HEK293 (cell line): ENCODE measurements at regions not wholly inside any gene's neighbourhood (a gene's known extent, or its start where the extent isn't known, plus 50 kb on each side); places are given as distances from the start of the nearest gene placed in this dataset.

Experiments used
- CTCF ChIA-PET: fragments of 350-600 bp; formaldehyde crosslinking; extraction: SDS; loops from one replicate; lab custom pipeline; 2021; ENCODE audit warnings: antibody characterized with exemption; lab: Yijun Ruan, JAX
- POLR2A ChIA-PET: fragments of 300-600 bp; formaldehyde crosslinking; extraction: SDS; loops from one replicate; lab custom pipeline; 2020; ENCODE audit warnings: antibody characterized with exemption, inconsistent platforms; lab: Yijun Ruan, JAX
- H3K27ac ChIP-seq: fragments of 200-500 bp; sonication (Bioruptor generic); 2 replicates; pipeline ENCODE4 v1.5.1; 2014; ENCODE audit warnings: low read depth, low read length, control low read depth, inconsistent platforms; ENCODE audit errors: extremely low read depth
- H3K36me3 ChIP-seq, 2 experiments: fragments of 200-500 bp in 1 of 2; sonication (Bioruptor generic) in 1 of 2; 1 replicate in 1 of 2; 2 replicates in 1 of 2; pipeline ENCODE4 v1.5.1; 2014 to 2017; ENCODE audit warnings: inconsistent platforms in 2 of 2, low read length in 2 of 2; ENCODE audit not compliant: control insufficient read depth in 2 of 2, insufficient read depth in 1 of 2
- H3K4me1 ChIP-seq: fragments of 200-500 bp; sonication (Bioruptor generic); 2 replicates; pipeline ENCODE4 v1.5.1; 2014; ENCODE audit warnings: mild to moderate bottlenecking, low read length, inconsistent platforms; ENCODE audit not compliant: control insufficient read depth, insufficient read depth
- H3K4me3 ChIP-seq: 2 replicates; pipeline ENCODE4 v1.5.1; 2011; ENCODE audit warnings: low read depth, mild to moderate bottlenecking, control low read depth, low read length, moderate library complexity
- H3K9me3 ChIP-seq: fragments of 200-500 bp; sonication (Bioruptor generic); 2 replicates; pipeline ENCODE4 v1.5.1; 2014; ENCODE audit warnings: low read depth, low read length, inconsistent platforms; ENCODE audit not compliant: control insufficient read depth, insufficient read depth
- BCL11B ChIP-seq: fragments of 450-650 bp; formaldehyde crosslinking; IDR thresholded peaks from 2 replicates; pipeline ENCODE4 v1.5.1; 2016; ENCODE audit warnings: low read depth, missing biosample characterization, missing genetic modification characterization
- ELK4 ChIP-seq: IDR thresholded peaks from 2 replicates; pipeline ENCODE4 v1.6.1; 2011; ENCODE audit warnings: mild to moderate bottlenecking, low read depth, low read length, borderline replicate concordance
- GFI1B ChIP-seq: fragments of 450-650 bp; formaldehyde crosslinking; IDR thresholded peaks from 2 replicates; pipeline ENCODE4 v1.5.1; 2016; ENCODE audit warnings: missing biosample characterization, missing genetic modification characterization
- GLIS1 ChIP-seq: fragments of 450-650 bp; formaldehyde crosslinking; IDR thresholded peaks from 2 replicates; pipeline ENCODE4 v1.5.1; 2016; ENCODE audit warnings: missing biosample characterization, missing genetic modification characterization
- GLIS2 ChIP-seq: fragments of 450-650 bp; formaldehyde crosslinking; IDR thresholded peaks from 2 replicates; pipeline ENCODE4 v1.5.1; 2016; ENCODE audit warnings: missing biosample characterization, missing genetic modification characterization
- HOXC10 ChIP-seq: sonication (generic); formaldehyde crosslinking; IDR thresholded peaks from 2 replicates; pipeline ENCODE4 v1.8.1; 2023; ENCODE audit warnings: mild to moderate bottlenecking, missing genetic modification reagents
- KLF1 ChIP-seq: fragments of 450-650 bp; formaldehyde crosslinking; IDR thresholded peaks from 2 replicates; pipeline ENCODE4 v1.5.1; 2016; ENCODE audit warnings: missing biosample characterization, missing genetic modification characterization
- KLF7 ChIP-seq: fragments of 450-650 bp; formaldehyde crosslinking; IDR thresholded peaks from 2 replicates; pipeline ENCODE4 v1.5.1; 2016; ENCODE audit warnings: missing biosample characterization, missing genetic modification characterization, borderline replicate concordance
- OSR2 ChIP-seq: fragments of 450-650 bp; formaldehyde crosslinking; IDR thresholded peaks from 2 replicates; pipeline ENCODE4 v1.5.1; 2016; ENCODE audit warnings: missing biosample characterization, missing genetic modification characterization
- SCRT1 ChIP-seq: fragments of 450-650 bp; formaldehyde crosslinking; IDR thresholded peaks from 2 replicates; pipeline ENCODE4 v1.5.1; 2016; ENCODE audit warnings: missing biosample characterization, missing genetic modification characterization, borderline replicate concordance
- SETDB1 ChIP-seq: IDR thresholded peaks from one replicate; pipeline ENCODE4 v1.6.1; 2017; ENCODE audit warnings: mild to moderate bottlenecking, low read length, moderate library complexity, mixed read lengths; ENCODE audit not compliant: insufficient read length
- TRIM28 ChIP-seq: IDR thresholded peaks from 2 replicates; pipeline ENCODE4 v1.6.1; 2011; ENCODE audit warnings: low read length, control low read depth, borderline replicate concordance
- ZBTB26 ChIP-seq: fragments of 450-650 bp; formaldehyde crosslinking; optimal IDR thresholded peaks from 2 replicates; pipeline ENCODE3; 2016; ENCODE audit warnings: missing biosample characterization, mild to moderate bottlenecking, missing genetic modification characterization
- ZFHX2 ChIP-seq: fragments of 450-650 bp; formaldehyde crosslinking; conservative IDR thresholded peaks from 2 replicates; pipeline ENCODE4 v1.5.1; 2016; ENCODE audit warnings: missing biosample characterization, missing genetic modification characterization
- ZFP3 ChIP-seq: fragments of 450-650 bp; formaldehyde crosslinking; IDR thresholded peaks from 2 replicates; pipeline ENCODE4 v1.5.1; 2016; ENCODE audit warnings: low read depth, missing biosample characterization, missing genetic modification characterization
- ZFP69B ChIP-seq: fragments of 450-650 bp; formaldehyde crosslinking; IDR thresholded peaks from 2 replicates; pipeline ENCODE4 v1.5.1; 2016; ENCODE audit warnings: missing biosample characterization, missing genetic modification characterization
- ZNF16 ChIP-seq: fragments of 450-650 bp; formaldehyde crosslinking; IDR thresholded peaks from 2 replicates; pipeline ENCODE4 v1.5.1; 2016; ENCODE audit warnings: low read depth, missing biosample characterization, missing genetic modification characterization
- ZNF280C ChIP-seq: fragments of 450-650 bp; formaldehyde crosslinking; IDR thresholded peaks from 2 replicates; pipeline ENCODE4 v1.5.1; 2016; ENCODE audit warnings: missing biosample characterization, missing genetic modification characterization
- ZNF311 ChIP-seq: fragments of 450-650 bp; formaldehyde crosslinking; IDR thresholded peaks from 2 replicates; pipeline ENCODE4 v1.5.1; 2017; ENCODE audit warnings: missing biosample characterization, missing genetic modification characterization, borderline replicate concordance
- ZNF416 ChIP-seq: fragments of 450-650 bp; formaldehyde crosslinking; IDR thresholded peaks from 2 replicates; pipeline ENCODE4 v1.5.1; 2016; ENCODE audit warnings: missing biosample characterization, missing genetic modification characterization
- ZNF449 ChIP-seq: fragments of 450-650 bp; formaldehyde crosslinking; IDR thresholded peaks from 2 replicates; pipeline ENCODE4 v1.5.1; 2017; ENCODE audit warnings: missing biosample characterization, mild to moderate bottlenecking, missing genetic modification characterization, moderate library complexity
- ZNF544 ChIP-seq: fragments of 450-650 bp; formaldehyde crosslinking; IDR thresholded peaks from 2 replicates; pipeline ENCODE4 v1.5.0; 2017; ENCODE audit warnings: missing biosample characterization, missing genetic modification characterization
- ZNF585B ChIP-seq: fragments of 450-650 bp; formaldehyde crosslinking; IDR thresholded peaks from 2 replicates; pipeline ENCODE4 v1.5.1; 2016; ENCODE audit warnings: missing biosample characterization, missing genetic modification characterization
- ZNF596 ChIP-seq: fragments of 450-650 bp; IDR thresholded peaks from 2 replicates; pipeline ENCODE4 v1.5.0; 2018; ENCODE audit warnings: missing biosample characterization, mild to moderate bottlenecking, missing genetic modification characterization, moderate library complexity
- ZNF624 ChIP-seq: fragments of 450-650 bp; formaldehyde crosslinking; IDR thresholded peaks from 2 replicates; pipeline ENCODE4 v1.5.1; 2017; ENCODE audit warnings: missing biosample characterization, missing genetic modification characterization
- ZNF692 ChIP-seq: fragments of 450-650 bp; formaldehyde crosslinking; IDR thresholded peaks from 2 replicates; pipeline ENCODE4 v1.5.1; 2016; ENCODE audit warnings: missing biosample characterization, missing genetic modification characterization
- ZNF704 ChIP-seq: fragments of 450-650 bp; formaldehyde crosslinking; IDR thresholded peaks from 2 replicates; pipeline ENCODE4 v1.5.1; 2016; ENCODE audit warnings: missing biosample characterization, missing genetic modification characterization
- ZNF777 ChIP-seq: fragments of 450-650 bp; formaldehyde crosslinking; IDR thresholded peaks from 2 replicates; pipeline ENCODE4 v1.5.1; 2017; ENCODE audit warnings: missing biosample characterization, missing genetic modification characterization, borderline replicate concordance
- ZNF785 ChIP-seq: fragments of 450-650 bp; formaldehyde crosslinking; IDR thresholded peaks from 2 replicates; pipeline ENCODE4 v1.5.1; 2016; ENCODE audit warnings: missing biosample characterization, missing genetic modification characterization
- ZSCAN16 ChIP-seq: fragments of 450-650 bp; formaldehyde crosslinking; IDR thresholded peaks from 2 replicates; pipeline ENCODE4 v1.5.1; 2016; ENCODE audit warnings: missing biosample characterization, missing genetic modification characterization

- H3K9me3 ChIP-seq: no peaks in the 10 kb centered on the region
- H3K27ac ChIP-seq: no peak overlapping the region
- ChIA-PET CTCF (no interaction called here), POLR2A (no interaction called here)
- no peak overlapping the region for H3K4me3 ChIP-seq
- no peaks in the 10 kb centered on the region for H3K36me3 ChIP-seq
- TF ChIP-seq ZNF311 (tag by site-specific recombination) (no peak), GFI1B (tag by site-specific recombination) (no peak), ZFP3 (no peak), KLF1 (tag by site-specific recombination) (no peak), ZNF596 (tag by site-specific recombination) (no peak), ZNF624 (tag by site-specific recombination) (no peak), HOXC10 (CRISPR knock-in tag) (no peak), ZNF449 (tag by site-specific recombination) (no peak), OSR2 (tag by site-specific recombination) (no peak), ZNF16 (tag by site-specific recombination) (no peak), ZNF416 (no peak), TRIM28 (no peak), ZNF692 (tag by site-specific recombination) (no peak), ZNF777 (tag by site-specific recombination) (no peak), ZNF704 (no peak), ZNF544 (no peak), SCRT1 (no peak), ZBTB26 (tag by site-specific recombination) (no peak)
- H3K4me1 ChIP-seq: no peaks in the 10 kb centered on the region
These were observed 57.9 kb upstream of the EPAS1 start for GRCh38 chr2:46239175-46239846.

GRCh38 chr2:46239847-46240181, 57.4 kb upstream of the EPAS1 start:
- H3K4me1 ChIP-seq: no peaks in the 10 kb centered on the region
- ChIA-PET CTCF (no interaction called here), POLR2A (no interaction called here)
- H3K27ac ChIP-seq: no peak overlapping the region
- no peak overlapping the region for H3K4me3 ChIP-seq
- no peaks in the 10 kb centered on the region for H3K36me3 ChIP-seq
- H3K9me3 ChIP-seq: no peaks in the 10 kb centered on the region
- TF ChIP-seq ZFHX2 (tag by site-specific recombination) (no peak), ZNF585B (tag by site-specific recombination) (no peak), ZSCAN16 (tag by site-specific recombination) (no peak), ZFP69B (tag by site-specific recombination) (no peak), GLIS2 (tag by site-specific recombination) (no peak), ZNF280C (tag by site-specific recombination) (no peak), GLIS1 (tag by site-specific recombination) (no peak), ELK4 (no peak), KLF7 (tag by site-specific recombination) (no peak), BCL11B (tag by site-specific recombination) (no peak), SETDB1 (no peak), ZNF785 (tag by site-specific recombination) (no peak)
